Stimulated activated CD8-positive, alpha-beta memory T cell treated with anti-CD3 and anti-CD28 coated beads, Interleukin-15, amount 100 ng/mL, for 48 hours (primary cell): ENCODE measurements at regions not wholly inside any gene's neighbourhood (a gene's known extent, or its start where the extent isn't known, plus 50 kb on each side); places are given as distances from the start of the nearest gene placed in this dataset.
"Not testable (repeated sequence)": the region's sequence is repeated elsewhere in the genome, so short reads cannot be mapped to it uniquely, and the experiment has no call there.

Source experiments
- DNase-seq, 2 donors: peaks; one replicate each; pipeline ENCODE4 v3.0.0-alpha.2; 2020; ENCODE audit warnings: low read depth in 2 of 2

GRCh38 chr2:11877764-11878163, 131.3 kb downstream of the LPIN1 start:
- no peak for DNase-seq

- DNase-seq = not testable (repeated sequence)
These were observed 138.8 kb downstream of the LPIN1 start for GRCh38 chr2:11885253-11885652.

- not testable (repeated sequence) for DNase-seq
These were observed 140.5 kb downstream of the LPIN1 start for GRCh38 chr2:11886899-11887298.

- DNase-seq = no peak
These were observed 142.8 kb downstream of the LPIN1 start for GRCh38 chr2:11889101-11889850.

- no peak for DNase-seq
These were observed 143.4 kb downstream of the LPIN1 start for GRCh38 chr2:11889854-11890253.

GRCh38 chr2:11891028-11891427, 144.6 kb downstream of the LPIN1 start:
- DNase-seq = no peak

- DNase-seq = no peak
These were observed 145.4 kb downstream of the LPIN1 start for GRCh38 chr2:11891671-11892440.

- no peak for DNase-seq
These were observed 150.0 kb downstream of the LPIN1 start for GRCh38 chr2:11896386-11896785.

- DNase-seq = no peak
These were observed 152.1 kb downstream of the LPIN1 start for GRCh38 chr2:11898576-11898975.

- DNase-seq = no peak
These were observed 152.9 kb downstream of the LPIN1 start for GRCh38 chr2:11899264-11899818.

GRCh38 chr2:11900891-11901290, 154.5 kb downstream of the LPIN1 start:
- DNase-seq = not testable (repeated sequence)

GRCh38 chr2:11901351-11902069, 155.1 kb downstream of the LPIN1 start:
- no peak for DNase-seq

- no peak for DNase-seq
These were observed 156.7 kb downstream of the LPIN1 start for GRCh38 chr2:11903085-11903606.

- DNase-seq = no peak
These were observed 157.6 kb downstream of the LPIN1 start for GRCh38 chr2:11904029-11904428.

GRCh38 chr2:11904941-11905340, 158.5 kb downstream of the LPIN1 start:
- DNase-seq = no peak

- DNase-seq = no peak
These were observed 160.8 kb downstream of the LPIN1 start for GRCh38 chr2:11907190-11907589.

- no peak for DNase-seq
These were observed 164.5 kb downstream of the LPIN1 start for GRCh38 chr2:11910971-11911370.

- no peak for DNase-seq
These were observed 166.5 kb downstream of the LPIN1 start for GRCh38 chr2:11912980-11913379.

GRCh38 chr2:11914455-11914854, 168.0 kb downstream of the LPIN1 start:
- no peak for DNase-seq

- DNase-seq = no peak
These were observed 169.2 kb downstream of the LPIN1 start for GRCh38 chr2:11915650-11916049.

GRCh38 chr2:11919953-11920352, 173.5 kb downstream of the LPIN1 start:
- no peak for DNase-seq

GRCh38 chr2:11920993-11921583, 174.7 kb downstream of the LPIN1 start:
- DNase-seq = no peak
